ENCODE measurements at regions not wholly inside any gene's neighbourhood (a gene's known extent, or its start where the extent isn't known, plus 50 kb on each side); places are given as distances from the start of the nearest gene placed in this dataset.

DNA sequence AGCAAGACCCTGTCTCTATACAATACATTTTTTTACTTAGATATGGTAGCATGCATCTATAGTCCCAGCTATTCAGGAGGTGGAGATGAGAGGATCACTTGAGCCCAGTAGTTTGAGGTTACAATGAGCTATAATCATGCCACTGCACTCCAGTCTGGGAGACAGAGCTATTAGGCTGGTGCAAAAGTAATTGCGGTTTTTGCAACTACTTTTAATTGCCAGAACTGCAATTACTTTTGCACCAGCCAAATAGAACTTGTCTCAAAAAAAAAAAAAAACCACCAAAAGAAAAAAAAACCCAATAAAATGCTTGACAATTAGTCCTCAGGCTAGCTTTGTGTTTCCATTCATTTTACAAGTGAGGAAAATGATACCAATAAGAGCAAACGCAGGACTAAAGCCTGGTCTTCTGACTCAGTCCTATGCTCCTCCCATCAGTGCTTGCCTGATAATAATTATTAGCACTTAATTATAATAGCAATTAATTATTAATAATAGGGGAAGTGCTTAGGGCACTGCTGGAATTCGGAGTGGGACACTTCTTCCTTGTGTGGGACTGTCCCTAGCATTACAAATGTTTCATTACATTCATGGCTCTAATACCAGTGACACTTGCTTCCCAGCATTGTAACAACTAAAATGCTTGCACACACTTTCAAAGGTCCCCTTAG lies 73.1 kb upstream of the TAF1L start:
- TF ChIP-seq POLR2A (IDR thresholded peaks at IDR 0.05; ENCODE audit: low read length) (no peak), GATA1 (IDR thresholded peaks at IDR 0.05; ENCODE audit: low read depth, low read length) (no peak)

All from erythroblast (primary cell).